ENCODE measurements at regions not wholly inside any gene's neighbourhood (a gene's known extent, or its start where the extent isn't known, plus 50 kb on each side); places are given as distances from the start of the nearest gene placed in this dataset.
"Not testable (repeated sequence)": the region's sequence is repeated elsewhere in the genome, so short reads cannot be mapped to it uniquely, and the experiment has no call there.

GRCh38 chr2:176573612-176574483 is 304.6 kb downstream of the MTX2 start:
- DNase-seq (ENCODE audit: low read depth): no peak

GRCh38 chr2:176574484-176575236 is 305.4 kb downstream of the MTX2 start:
- no peak for DNase-seq (ENCODE audit: low read depth)

- DNase-seq (ENCODE audit: low read depth): no peak
These were observed 306.0 kb downstream of the MTX2 start for GRCh38 chr2:176575237-176575744.

- DNase-seq (ENCODE audit: low read depth): no peak
These were observed 307.8 kb downstream of the MTX2 start for GRCh38 chr2:176577054-176577453.

GRCh38 chr2:176578292-176578691 is 309.1 kb downstream of the MTX2 start:
- DNase-seq (ENCODE audit: low read depth): not testable (repeated sequence)

- DNase-seq (ENCODE audit: low read depth): no peak
These were observed 310.4 kb downstream of the MTX2 start for GRCh38 chr2:176579608-176580007.

- no peak for DNase-seq (ENCODE audit: low read depth)
These were observed 312.4 kb downstream of the MTX2 start for GRCh38 chr2:176581557-176582165.

- DNase-seq (ENCODE audit: low read depth): no peak
These were observed 312.9 kb downstream of the MTX2 start for GRCh38 chr2:176582176-176582575.

- no peak for DNase-seq (ENCODE audit: low read depth)
These were observed 313.8 kb downstream of the MTX2 start for GRCh38 chr2:176582990-176583481.

GRCh38 chr2:176583607-176584006 is 314.4 kb downstream of the MTX2 start:
- no peak for DNase-seq (ENCODE audit: low read depth)

- no peak for DNase-seq (ENCODE audit: low read depth)
These were observed 315.1 kb downstream of the MTX2 start for GRCh38 chr2:176584333-176584732.

- no peak for DNase-seq (ENCODE audit: low read depth)
These were observed 316.0 kb downstream of the MTX2 start for GRCh38 chr2:176585291-176585690.

- DNase-seq (ENCODE audit: low read depth): no peak
These were observed 316.5 kb downstream of the MTX2 start for GRCh38 chr2:176585791-176586190.

GRCh38 chr2:176589287-176589686 is 320.0 kb downstream of the MTX2 start:
- DNase-seq (ENCODE audit: low read depth): no peak

GRCh38 chr2:176589825-176590440 is 320.7 kb downstream of the MTX2 start:
- no peak for DNase-seq (ENCODE audit: low read depth)

- DNase-seq (ENCODE audit: low read depth): no peak
These were observed 323.0 kb downstream of the MTX2 start for GRCh38 chr2:176592216-176592615.

- no peak for DNase-seq (ENCODE audit: low read depth)
These were observed 326.7 kb downstream of the MTX2 start for GRCh38 chr2:176595986-176596385.

GRCh38 chr2:176597916-176598315 is 328.7 kb downstream of the MTX2 start:
- DNase-seq (ENCODE audit: low read depth): no peak

- no peak for DNase-seq (ENCODE audit: low read depth)
These were observed 329.1 kb downstream of the MTX2 start for GRCh38 chr2:176598351-176598750.

- no peak for DNase-seq (ENCODE audit: low read depth)
These were observed 330.7 kb downstream of the MTX2 start for GRCh38 chr2:176599796-176600485.

GRCh38 chr2:176601066-176601465 is 331.8 kb downstream of the MTX2 start:
- DNase-seq (ENCODE audit: low read depth): no peak

All from stimulated activated CD8-positive, alpha-beta memory T cell treated with anti-CD3 and anti-CD28 coated beads, Interleukin-12 subunit alpha, Interleukin-12 subunit beta, amount 100 ng/mL, for 4 hours (primary cell).